HL-60 (cell line): ENCODE measurements at regions not wholly inside any gene's neighbourhood (a gene's known extent, or its start where the extent isn't known, plus 50 kb on each side); places are given as distances from the start of the nearest gene placed in this dataset.

Experiments used
- DNase-seq, 2 experiments: peaks; one replicate each; pipeline ENCODE4 v3.0.0-alpha.2; 2010 to 2020; ENCODE audit warnings: low read depth in 1 of 2, low spot score in 1 of 2
- H3K27ac ChIP-seq: fragments of 250-450 bp; sonication (Bioruptor Pico); replicated peaks from 2 replicates; pipeline ENCODE4 v1.5.1; 2020; ENCODE audit warnings: mild to moderate bottlenecking, moderate library complexity
- H3K27me3 ChIP-seq: fragments of 250-450 bp; sonication (Bioruptor Pico); 2 replicates; pipeline ENCODE4 v1.5.1; 2021; ENCODE audit warnings: mild to moderate bottlenecking, moderate library complexity; ENCODE audit not compliant: insufficient read depth, poor library complexity, severe bottlenecking
- H3K4me3 ChIP-seq: replicated peaks from 2 replicates; pipeline ENCODE4 v1.5.1; 2011; ENCODE audit warnings: mild to moderate bottlenecking, control low read depth, low read length; ENCODE audit not compliant: insufficient read depth
- GABPA ChIP-seq: IDR thresholded peaks from 2 replicates; pipeline ENCODE4 v1.6.1; 2012; ENCODE audit warnings: low read depth
- POLR2AphosphoS5 ChIP-seq: IDR thresholded peaks from 2 replicates; pipeline ENCODE4 v1.6.1; 2012; ENCODE audit warnings: low read depth
- REST ChIP-seq: IDR thresholded peaks from 2 replicates; pipeline ENCODE4 v1.6.1; 2012; ENCODE audit warnings: low read depth; ENCODE audit not compliant: insufficient replicate concordance
- SPI1 ChIP-seq: IDR thresholded peaks from 2 replicates; pipeline ENCODE4 v1.6.1; 2012; ENCODE audit warnings: low read depth, mild to moderate bottlenecking, borderline replicate concordance
- TF ChIP-seq, protein P1 (sequence below): IDR thresholded peaks from one replicate; pipeline ENCODE4 v1.5.1; 2011; ENCODE audit warnings: low read length, control low read depth, inconsistent platforms; ENCODE audit not compliant: insufficient read depth

DNA sequence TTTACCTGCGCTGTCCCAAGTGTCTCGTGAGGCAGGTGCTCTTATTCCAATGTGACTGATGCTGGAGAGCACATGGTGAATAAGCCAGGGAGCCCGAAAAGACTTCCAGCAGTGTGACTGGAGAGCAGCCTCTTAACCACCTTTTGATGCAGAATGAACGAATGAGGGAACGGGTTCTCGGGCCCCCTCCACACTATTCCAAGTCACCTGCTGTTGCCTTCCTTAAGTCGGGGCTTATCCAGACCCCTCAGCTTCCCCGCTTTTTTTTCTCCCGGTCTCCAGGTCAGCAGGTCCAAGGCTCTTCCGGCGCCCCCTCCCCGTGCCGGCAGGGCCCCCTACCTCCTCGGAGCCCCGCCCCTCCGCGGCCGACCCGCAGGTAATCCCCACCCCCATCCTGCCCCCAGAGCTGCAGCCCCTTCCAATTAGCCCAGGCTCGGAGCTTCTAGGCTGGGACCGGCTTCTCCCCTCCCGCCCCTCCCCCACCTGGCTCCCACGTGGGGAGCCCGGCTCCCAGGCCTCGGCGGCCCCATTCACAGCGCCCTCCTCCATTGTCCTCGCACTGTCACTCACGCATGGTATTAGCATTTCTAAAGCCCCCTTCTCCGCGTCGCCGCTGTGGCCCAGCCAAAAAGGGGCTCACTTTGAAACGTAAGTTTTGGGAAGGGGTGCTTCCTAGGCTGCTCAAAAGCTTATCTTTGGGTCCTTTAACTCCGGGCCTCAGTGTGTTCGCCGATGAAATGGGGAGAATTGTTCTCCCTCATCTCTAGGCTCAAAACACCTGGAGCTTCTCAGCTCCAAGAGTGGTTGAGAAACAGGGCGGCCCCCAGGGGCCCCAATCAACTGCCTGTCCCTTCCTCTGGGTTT is 56.2 kb upstream of the PJA1 start:
- Histone ChIP-seq H3K27me3 (no peaks in the 10 kb centered on the region), H3K27ac (no peak overlapping the region), H3K4me3 (no peak overlapping the region)
- no peak for DNase-seq
- TF ChIP-seq POLR2AphosphoS5 (no peak), REST (no peak), SPI1 (no peak), GABPA (no peak)
- TF ChIP-seq, protein P1, sequence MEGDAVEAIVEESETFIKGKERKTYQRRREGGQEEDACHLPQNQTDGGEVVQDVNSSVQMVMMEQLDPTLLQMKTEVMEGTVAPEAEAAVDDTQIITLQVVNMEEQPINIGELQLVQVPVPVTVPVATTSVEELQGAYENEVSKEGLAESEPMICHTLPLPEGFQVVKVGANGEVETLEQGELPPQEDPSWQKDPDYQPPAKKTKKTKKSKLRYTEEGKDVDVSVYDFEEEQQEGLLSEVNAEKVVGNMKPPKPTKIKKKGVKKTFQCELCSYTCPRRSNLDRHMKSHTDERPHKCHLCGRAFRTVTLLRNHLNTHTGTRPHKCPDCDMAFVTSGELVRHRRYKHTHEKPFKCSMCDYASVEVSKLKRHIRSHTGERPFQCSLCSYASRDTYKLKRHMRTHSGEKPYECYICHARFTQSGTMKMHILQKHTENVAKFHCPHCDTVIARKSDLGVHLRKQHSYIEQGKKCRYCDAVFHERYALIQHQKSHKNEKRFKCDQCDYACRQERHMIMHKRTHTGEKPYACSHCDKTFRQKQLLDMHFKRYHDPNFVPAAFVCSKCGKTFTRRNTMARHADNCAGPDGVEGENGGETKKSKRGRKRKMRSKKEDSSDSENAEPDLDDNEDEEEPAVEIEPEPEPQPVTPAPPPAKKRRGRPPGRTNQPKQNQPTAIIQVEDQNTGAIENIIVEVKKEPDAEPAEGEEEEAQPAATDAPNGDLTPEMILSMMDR: no peak

DNA sequence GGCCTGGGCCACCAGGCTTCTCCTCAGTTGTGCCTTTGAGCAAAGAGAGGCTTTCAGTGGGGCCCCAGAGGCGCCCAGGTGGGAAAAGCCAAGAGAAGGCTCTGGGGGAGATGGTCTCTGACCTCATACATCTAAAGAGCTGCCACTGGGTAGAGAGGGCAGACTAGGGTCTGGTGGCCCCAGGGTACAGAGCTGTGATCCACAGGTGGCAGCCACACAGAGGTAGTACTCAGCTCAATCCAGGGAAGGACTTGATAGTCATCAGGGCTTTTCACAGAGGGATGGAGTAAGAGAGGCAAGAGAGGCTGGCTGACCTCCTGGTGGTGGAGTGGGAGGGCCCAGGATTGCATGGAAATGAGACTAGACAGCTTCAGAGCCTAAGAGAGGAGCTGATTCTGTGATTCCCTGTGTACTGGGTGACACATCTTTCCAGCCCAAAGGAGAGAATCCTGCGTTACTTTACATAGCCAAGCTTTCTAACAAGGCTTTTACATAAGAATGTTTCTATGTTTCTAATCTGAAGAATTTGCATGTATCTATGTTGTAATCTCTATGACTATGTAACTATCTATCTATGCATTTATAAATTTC is 53.2 kb upstream of the PJA1 start:
- H3K4me3 ChIP-seq: no peak overlapping the region
- H3K27me3 ChIP-seq: no peaks in the 10 kb centered on the region
- H3K27ac ChIP-seq: no peak overlapping the region
- no peak for DNase-seq
- TF ChIP-seq GABPA (no peak), REST (no peak), SPI1 (no peak), POLR2AphosphoS5 (no peak)
- TF ChIP-seq, protein P1: no peak

DNA sequence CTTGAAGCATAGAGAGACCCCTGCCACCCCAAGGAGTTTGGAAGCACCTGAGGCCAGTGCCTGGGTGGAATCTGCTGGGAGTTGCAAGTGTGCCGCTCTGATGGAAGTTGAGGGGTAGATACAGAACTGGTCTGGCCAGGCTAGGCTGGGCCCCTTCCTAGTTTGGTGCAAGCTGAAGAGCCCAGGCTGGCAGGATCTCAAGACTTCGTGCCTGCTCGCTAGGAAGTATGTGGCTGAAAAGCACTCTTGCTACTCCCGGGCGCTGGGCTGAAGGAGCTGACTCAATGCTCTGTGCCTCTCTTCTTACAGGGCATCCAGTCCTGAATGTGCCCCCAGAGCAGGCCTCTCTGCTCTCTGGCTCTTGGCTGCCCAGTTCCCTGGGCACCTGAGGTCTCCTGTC is 51.7 kb upstream of the PJA1 start:
- Histone ChIP-seq H3K27ac (no peak overlapping the region), H3K27me3 (no peaks in the 10 kb centered on the region), H3K4me3 (no peak overlapping the region)
- DNase-seq: no peak
- no peak for TF ChIP-seq POLR2AphosphoS5
- TF ChIP-seq REST: no peak
- TF ChIP-seq, protein P1: no peak
- no peak for TF ChIP-seq GABPA
- TF ChIP-seq SPI1: no peak
